B cell (primary cell): ENCODE measurements at regions not wholly inside any gene's neighbourhood (a gene's known extent, or its start where the extent isn't known, plus 50 kb on each side); places are given as distances from the start of the nearest gene placed in this dataset.

ENCODE experiments used
- ATAC-seq: fragments of 200-7000 bp; cut with Tn5 transposase; one replicate; pipeline ENCODE4 v1.10.0; 2021; ENCODE audit warnings: low read depth, mild to moderate bottlenecking, moderate number of reproducible peaks, moderate library complexity
- CTCF ChIA-PET: fragments of 350-600 bp; sonication (Branson Sonifier 250); formaldehyde crosslinking; loops from one replicate; lab custom pipeline; 2021; ENCODE audit warnings: antibody characterized with exemption, inconsistent platforms; lab: Charles Lee
- POLR2A ChIA-PET: fragments of 350-600 bp; sonication (Branson Sonifier 250); formaldehyde crosslinking; loops from one replicate; lab custom pipeline; 2021; ENCODE audit warnings: antibody characterized with exemption; lab: Charles Lee
- DNase-seq: peaks from one replicate; pipeline ENCODE4 v3.0.0; 2013
- H2AFZ ChIP-seq: 2 replicates; pipeline ENCODE4 v1.6.1; 2012; ENCODE audit warnings: mild to moderate bottlenecking, low read depth, low read length; ENCODE audit not compliant: insufficient read depth, poor library complexity, severe bottlenecking
- H3K27ac ChIP-seq, 2 donors: 1 replicate in 1 of 2; 2 replicates in 1 of 2; pipeline ENCODE4 v1.5.1; 2012 to 2013; ENCODE audit warnings: low read length in 2 of 2, mild to moderate bottlenecking in 2 of 2, moderate library complexity in 1 of 2
- H3K27me3 ChIP-seq, 4 experiments: fragments of 200-600 bp in 1 of 4; sonication (generic) in 1 of 4; replicated peaks in 1 of 4; 1 replicate in 2 of 4; 2 replicates in 2 of 4; pipeline versions ENCODE4 v1.6.1 to v1.7.0; 2013 to 2016; ENCODE audit warnings: low read length in 3 of 4, mild to moderate bottlenecking in 2 of 4, mixed read lengths in 1 of 4, moderate library complexity in 1 of 4; ENCODE audit not compliant: insufficient read depth in 4 of 4, control insufficient read depth in 3 of 4; ENCODE audit errors: control extremely low read depth in 1 of 4
- H3K36me3 ChIP-seq, 2 experiments: replicated peaks in 1 of 2; 1 replicate in 1 of 2; 2 replicates in 1 of 2; pipeline versions ENCODE4 v1.6.1 to v1.7.1; 2013; ENCODE audit warnings: low read length in 1 of 2; ENCODE audit not compliant: insufficient read depth in 2 of 2, control insufficient read depth in 1 of 2; ENCODE audit errors: control extremely low read depth in 1 of 2, extremely low read depth in 1 of 2
- H3K4me1 ChIP-seq, 2 donors: fragments of 200-600 bp in 1 of 2; sonication (generic) in 1 of 2; 1 replicate in 1 of 2; 2 replicates in 1 of 2; pipeline versions ENCODE4 v1.5.1 to v1.6.1; 2013 to 2017; ENCODE audit warnings: low read length in 2 of 2; ENCODE audit not compliant: control insufficient read depth in 2 of 2, insufficient read depth in 2 of 2
- H3K4me2 ChIP-seq: replicated peaks from 2 replicates; pipeline ENCODE3; 2012; ENCODE audit warnings: mild to moderate bottlenecking, low read depth, low read length; ENCODE audit not compliant: poor library complexity, severe bottlenecking
- H3K4me3 ChIP-seq, 5 experiments: fragments of 200-600 bp in 1 of 5; sonication (generic) in 1 of 5; 1 replicate in 3 of 5; 2 replicates in 2 of 5; pipeline versions ENCODE4 v1.5.1 to v1.7.0; 2011 to 2016; ENCODE audit warnings: low read length in 4 of 5, mild to moderate bottlenecking in 4 of 5, low read depth in 2 of 5, control low read depth in 1 of 5, moderate library complexity in 1 of 5; ENCODE audit not compliant: insufficient read depth in 1 of 5; ENCODE audit errors: control extremely low read depth in 1 of 5, extremely low read depth in 1 of 5
- H3K79me2 ChIP-seq: fragments of 200-600 bp; sonication (generic); one replicate; pipeline ENCODE4 v1.6.0; 2016; ENCODE audit warnings: low read length; ENCODE audit not compliant: control insufficient read depth, insufficient read depth
- H3K9ac ChIP-seq: fragments of 200-600 bp; sonication (generic); 2 replicates; pipeline ENCODE4 v1.6.1; 2017; ENCODE audit warnings: mild to moderate bottlenecking, low read length, moderate library complexity
- H3K9me3 ChIP-seq, 3 donors: one replicate each; pipeline versions ENCODE4 v1.6.1 to v1.7.1; 2013; ENCODE audit warnings: low read length in 2 of 3; ENCODE audit not compliant: control insufficient read depth in 2 of 3, insufficient read depth in 1 of 3; ENCODE audit errors: control extremely low read depth in 1 of 3
- H4K20me1 ChIP-seq: 2 replicates; pipeline ENCODE4 v1.6.0; 2012; ENCODE audit warnings: mild to moderate bottlenecking, low read length; ENCODE audit not compliant: insufficient read depth, control insufficient read depth, poor library complexity, severe bottlenecking
- H3K27ac Mint-ChIP-seq: one replicate; pipeline ENCODE4 v1.8.0; 2021; ENCODE audit warnings: mixed read lengths
- H3K27me3 Mint-ChIP-seq: one replicate; pipeline ENCODE4 v1.8.0; 2021; ENCODE audit warnings: mixed read lengths
- H3K4me1 Mint-ChIP-seq: one replicate; pipeline ENCODE4 v1.8.0; 2021; ENCODE audit warnings: mixed read lengths
- H3K4me3 Mint-ChIP-seq: one replicate; pipeline ENCODE4 v1.8.0; 2021; ENCODE audit warnings: mixed read lengths
- H3K9me3 Mint-ChIP-seq: one replicate; pipeline ENCODE4 v1.8.0; 2022; ENCODE audit warnings: mixed read lengths; ENCODE audit not compliant: insufficient read depth
- EZH2 ChIP-seq: IDR thresholded peaks from 2 replicates; pipeline ENCODE4 v1.6.1; 2012; ENCODE audit warnings: borderline replicate concordance, low read depth, mild to moderate bottlenecking, moderate library complexity, low read length; ENCODE audit not compliant: insufficient read depth, poor library complexity, severe bottlenecking
- WGBS: methylation state at CpG from one replicate; pipeline ENCODE4 v1.1.5; 2013; ENCODE audit warnings: missing lambda C conversion rate; ENCODE audit not compliant: insufficient coverage; 5-methylcytosine and 5-hydroxymethylcytosine counted together
- intact Hi-C: fragments of 100-400 bp; cut with micrococcal nuclease; formaldehyde crosslinking; loops from one replicate; pipeline ENCODE4 v1.10.0; 2022
- TF ChIP-seq, protein P1 (sequence below): fragments of 200-600 bp; IDR thresholded peaks from one replicate; pipeline ENCODE4 v1.8.0; 2022; ENCODE audit warnings: antibody characterized with exemption, mild to moderate bottlenecking

DNA sequence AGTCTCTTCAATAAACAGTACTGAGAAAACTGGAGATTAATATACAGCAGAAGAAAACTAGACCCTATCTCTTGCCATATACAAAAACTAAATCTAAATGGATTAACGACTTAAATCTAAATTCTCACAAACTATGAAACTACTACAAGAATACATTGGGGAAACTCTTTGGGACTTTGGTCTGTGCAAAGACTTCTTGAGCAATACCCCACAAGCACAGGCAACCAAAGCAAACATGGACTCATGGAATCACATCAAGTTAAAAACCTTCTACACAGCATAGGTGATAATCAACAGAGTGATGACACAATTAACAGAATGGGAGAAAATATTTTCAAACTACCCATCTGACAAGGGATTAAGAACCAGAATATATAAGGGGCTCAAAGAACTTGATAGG, 848.2 kb upstream of the NRXN1 start:
- no peak overlapping the region for H3K4me3 ChIP-seq
- H3K27ac ChIP-seq = no peak overlapping the region
- ATAC-seq = no peak
- no peaks in the 10 kb centered on the region for H3K27me3 ChIP-seq
- H3K36me3 ChIP-seq = no peaks in the 10 kb centered on the region
- Mint-ChIP-seq H3K27me3 (no peaks in the 10 kb centered on the region), H3K27ac (no peak overlapping the region), H3K9me3 (peaks cover 12% of the 10 kb centered on the region), H3K4me3 (no peak overlapping the region), H3K4me1 (no peaks in the 10 kb centered on the region)
- no peak overlapping the region for H3K4me2 ChIP-seq
- TF ChIP-seq, protein P1, sequence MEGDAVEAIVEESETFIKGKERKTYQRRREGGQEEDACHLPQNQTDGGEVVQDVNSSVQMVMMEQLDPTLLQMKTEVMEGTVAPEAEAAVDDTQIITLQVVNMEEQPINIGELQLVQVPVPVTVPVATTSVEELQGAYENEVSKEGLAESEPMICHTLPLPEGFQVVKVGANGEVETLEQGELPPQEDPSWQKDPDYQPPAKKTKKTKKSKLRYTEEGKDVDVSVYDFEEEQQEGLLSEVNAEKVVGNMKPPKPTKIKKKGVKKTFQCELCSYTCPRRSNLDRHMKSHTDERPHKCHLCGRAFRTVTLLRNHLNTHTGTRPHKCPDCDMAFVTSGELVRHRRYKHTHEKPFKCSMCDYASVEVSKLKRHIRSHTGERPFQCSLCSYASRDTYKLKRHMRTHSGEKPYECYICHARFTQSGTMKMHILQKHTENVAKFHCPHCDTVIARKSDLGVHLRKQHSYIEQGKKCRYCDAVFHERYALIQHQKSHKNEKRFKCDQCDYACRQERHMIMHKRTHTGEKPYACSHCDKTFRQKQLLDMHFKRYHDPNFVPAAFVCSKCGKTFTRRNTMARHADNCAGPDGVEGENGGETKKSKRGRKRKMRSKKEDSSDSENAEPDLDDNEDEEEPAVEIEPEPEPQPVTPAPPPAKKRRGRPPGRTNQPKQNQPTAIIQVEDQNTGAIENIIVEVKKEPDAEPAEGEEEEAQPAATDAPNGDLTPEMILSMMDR = no peak
- no peak for TF ChIP-seq EZH2
- intact Hi-C loops = no loop called here
- H2AFZ ChIP-seq = no peak overlapping the region
- WGBS = 83% methylated on average over 1 of the region's 1 CpG
- POLR2A ChIA-PET = no interaction called here
- DNase-seq = no peak
- no peaks in the 10 kb centered on the region for H3K79me2 ChIP-seq
- H3K4me1 ChIP-seq = no peaks in the 10 kb centered on the region
- H3K9me3 ChIP-seq = peaks cover 0 to 14% (median 6%) of the 10 kb centered on the region in 3 donors
- no peak overlapping the region for H3K9ac ChIP-seq
- no peaks in the 10 kb centered on the region for H4K20me1 ChIP-seq
- CTCF ChIA-PET = no interaction called here

DNA sequence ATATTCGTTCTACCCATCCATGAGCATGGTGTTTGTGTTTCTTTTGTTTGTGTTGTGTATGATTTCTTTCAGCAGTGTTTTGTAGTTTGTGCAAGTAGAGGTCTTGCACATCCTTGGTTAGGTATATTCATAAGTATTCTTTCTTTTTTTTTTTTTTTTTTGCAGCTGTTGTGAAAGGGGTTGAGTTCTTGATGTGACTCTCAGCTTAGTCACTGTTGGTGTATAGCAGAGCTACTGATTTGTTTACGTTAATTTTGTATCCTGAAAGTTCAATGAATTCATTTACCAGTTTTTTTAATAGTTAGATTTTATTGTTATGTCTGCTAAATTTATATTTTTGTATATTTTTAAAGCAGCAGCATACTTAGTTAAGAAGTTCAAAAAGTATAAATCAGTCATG, 834.4 kb upstream of the NRXN1 start:
- no peak overlapping the region for H3K4me3 ChIP-seq
- DNase-seq (no peak), ATAC-seq (no peak)
- intact Hi-C loops = no loop called here
- no peaks in the 10 kb centered on the region for H3K36me3 ChIP-seq
- H3K4me2 ChIP-seq = no peak overlapping the region
- H2AFZ ChIP-seq = no peak overlapping the region
- no peaks in the 10 kb centered on the region for H4K20me1 ChIP-seq
- no peaks in the 10 kb centered on the region for H3K79me2 ChIP-seq
- peaks cover 13% of the 10 kb centered on the region for H3K9me3 Mint-ChIP-seq
- H3K4me3 Mint-ChIP-seq = no peak overlapping the region
- WGBS = no CpG with 5 or more reads among the region's 2 CpGs
- H3K9ac ChIP-seq = no peak overlapping the region
- H3K27me3 ChIP-seq = no peaks in the 10 kb centered on the region
- peaks cover 0 to 3% (median 0%) of the 10 kb centered on the region in 3 donors for H3K9me3 ChIP-seq
- no peak overlapping the region for H3K27ac ChIP-seq
- no peaks in the 10 kb centered on the region for H3K4me1 Mint-ChIP-seq
- POLR2A ChIA-PET = no interaction called here
- TF ChIP-seq, protein P1 = no peak
- TF ChIP-seq EZH2 = no peak
- no peak overlapping the region for H3K27ac Mint-ChIP-seq
- CTCF ChIA-PET = no interaction called here
- no peaks in the 10 kb centered on the region for H3K27me3 Mint-ChIP-seq
- H3K4me1 ChIP-seq = no peaks in the 10 kb centered on the region
